GM13977 (cell line): ENCODE measurements at regions not wholly inside any gene's neighbourhood (a gene's known extent, or its start where the extent isn't known, plus 50 kb on each side); places are given as distances from the start of the nearest gene placed in this dataset.

Experiments used
- DNase-seq: peaks from one replicate; pipeline ENCODE4 v3.0.0; 2012; ENCODE audit warnings: low spot score
- in situ Hi-C: fragments of 300-500 bp; cut with MboI; formaldehyde crosslinking; loops from one replicate; pipeline ENCODE4 v1.12.0; 2022; ENCODE audit warnings: low sequenced_read_pairs, low pct_unique_long_range_greater_than_20kb, mixed read lengths, inconsistent platforms; ENCODE audit not compliant: unreplicated experiment
- TF ChIP-seq, protein P1 (sequence below): IDR thresholded peaks from 2 replicates; pipeline ENCODE4 v1.5.1; 2012; ENCODE audit warnings: mild to moderate bottlenecking, control low read depth; ENCODE audit not compliant: insufficient read depth; ENCODE audit errors: extremely low read depth, missing control alignments

DNA sequence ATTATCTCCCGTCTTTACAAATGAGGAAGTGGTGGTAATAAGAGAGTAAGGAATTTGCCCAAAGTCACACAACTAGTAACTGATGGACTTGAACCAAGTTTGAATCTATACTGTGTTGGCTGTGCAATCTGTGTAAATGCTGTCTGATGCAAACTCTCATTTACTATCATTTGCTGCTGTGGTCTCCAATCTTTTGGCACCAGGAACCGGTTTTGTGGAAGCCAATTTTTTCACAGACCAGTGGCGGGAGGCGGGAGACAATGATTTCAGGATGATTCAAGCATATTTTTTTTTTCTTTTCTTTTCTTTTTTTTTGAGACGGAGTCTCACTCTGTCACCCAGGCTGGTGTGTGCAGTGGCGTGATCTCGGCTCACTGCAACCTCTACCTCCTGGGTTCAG lies 450.0 kb upstream of the FZD8 start:
- no peak for DNase-seq
- TF ChIP-seq, protein P1, sequence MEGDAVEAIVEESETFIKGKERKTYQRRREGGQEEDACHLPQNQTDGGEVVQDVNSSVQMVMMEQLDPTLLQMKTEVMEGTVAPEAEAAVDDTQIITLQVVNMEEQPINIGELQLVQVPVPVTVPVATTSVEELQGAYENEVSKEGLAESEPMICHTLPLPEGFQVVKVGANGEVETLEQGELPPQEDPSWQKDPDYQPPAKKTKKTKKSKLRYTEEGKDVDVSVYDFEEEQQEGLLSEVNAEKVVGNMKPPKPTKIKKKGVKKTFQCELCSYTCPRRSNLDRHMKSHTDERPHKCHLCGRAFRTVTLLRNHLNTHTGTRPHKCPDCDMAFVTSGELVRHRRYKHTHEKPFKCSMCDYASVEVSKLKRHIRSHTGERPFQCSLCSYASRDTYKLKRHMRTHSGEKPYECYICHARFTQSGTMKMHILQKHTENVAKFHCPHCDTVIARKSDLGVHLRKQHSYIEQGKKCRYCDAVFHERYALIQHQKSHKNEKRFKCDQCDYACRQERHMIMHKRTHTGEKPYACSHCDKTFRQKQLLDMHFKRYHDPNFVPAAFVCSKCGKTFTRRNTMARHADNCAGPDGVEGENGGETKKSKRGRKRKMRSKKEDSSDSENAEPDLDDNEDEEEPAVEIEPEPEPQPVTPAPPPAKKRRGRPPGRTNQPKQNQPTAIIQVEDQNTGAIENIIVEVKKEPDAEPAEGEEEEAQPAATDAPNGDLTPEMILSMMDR = no peak
- in situ Hi-C loops = no loop called here

DNA sequence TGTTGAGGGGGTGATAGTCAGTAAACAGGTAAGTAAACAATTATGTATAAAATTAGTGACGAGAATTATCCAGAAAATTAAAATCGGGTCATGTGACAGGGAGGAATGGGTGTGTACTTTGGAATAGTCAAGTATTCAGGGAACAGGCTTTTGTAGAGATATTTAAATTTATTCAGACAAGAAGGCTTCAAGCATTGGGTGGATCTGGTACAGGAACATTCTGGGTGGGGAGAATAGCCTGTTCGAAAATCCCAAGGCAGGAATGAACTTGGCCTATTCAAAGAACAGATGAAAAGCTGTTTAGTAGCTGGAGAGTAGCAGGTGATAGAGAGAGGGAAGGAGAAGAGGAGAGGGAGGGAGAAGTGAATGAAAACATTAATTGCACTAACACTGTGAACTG lies 448.9 kb upstream of the FZD8 start:
- DNase-seq = no peak
- in situ Hi-C loops = no loop called here
- TF ChIP-seq, protein P1 = no peak

DNA sequence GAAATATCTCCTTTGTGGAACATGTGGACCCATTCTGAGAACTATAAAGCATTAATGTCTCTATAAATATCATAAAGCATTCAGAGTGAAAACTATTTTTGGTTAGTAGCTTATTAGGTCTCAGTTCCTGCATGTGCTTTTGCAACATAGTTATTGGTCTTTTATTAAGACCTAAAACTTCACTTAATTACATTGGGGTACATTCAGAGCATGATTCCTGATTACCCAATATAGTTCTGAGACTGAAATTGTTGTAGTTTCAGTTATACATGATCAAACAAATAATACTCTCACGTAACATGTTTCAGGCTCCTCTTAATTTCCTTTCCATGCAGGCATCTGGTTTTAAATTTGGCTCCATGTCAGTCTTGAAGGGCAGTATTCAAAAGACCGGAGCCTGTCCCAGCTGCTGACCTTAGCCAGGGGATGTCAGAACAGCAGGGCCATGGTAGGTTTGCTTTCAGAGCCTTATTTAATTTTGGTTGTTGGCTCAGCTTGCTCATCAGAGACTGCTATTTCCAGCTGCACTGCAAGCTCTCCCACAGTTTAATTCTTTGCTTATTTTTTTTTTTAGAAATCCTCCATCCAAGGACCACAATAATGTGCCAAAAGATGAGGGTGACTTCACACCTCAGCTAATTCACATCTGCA lies 447.8 kb upstream of the FZD8 start:
- in situ Hi-C loops = no loop called here
- TF ChIP-seq, protein P1 = no peak
- no peak for DNase-seq

DNA sequence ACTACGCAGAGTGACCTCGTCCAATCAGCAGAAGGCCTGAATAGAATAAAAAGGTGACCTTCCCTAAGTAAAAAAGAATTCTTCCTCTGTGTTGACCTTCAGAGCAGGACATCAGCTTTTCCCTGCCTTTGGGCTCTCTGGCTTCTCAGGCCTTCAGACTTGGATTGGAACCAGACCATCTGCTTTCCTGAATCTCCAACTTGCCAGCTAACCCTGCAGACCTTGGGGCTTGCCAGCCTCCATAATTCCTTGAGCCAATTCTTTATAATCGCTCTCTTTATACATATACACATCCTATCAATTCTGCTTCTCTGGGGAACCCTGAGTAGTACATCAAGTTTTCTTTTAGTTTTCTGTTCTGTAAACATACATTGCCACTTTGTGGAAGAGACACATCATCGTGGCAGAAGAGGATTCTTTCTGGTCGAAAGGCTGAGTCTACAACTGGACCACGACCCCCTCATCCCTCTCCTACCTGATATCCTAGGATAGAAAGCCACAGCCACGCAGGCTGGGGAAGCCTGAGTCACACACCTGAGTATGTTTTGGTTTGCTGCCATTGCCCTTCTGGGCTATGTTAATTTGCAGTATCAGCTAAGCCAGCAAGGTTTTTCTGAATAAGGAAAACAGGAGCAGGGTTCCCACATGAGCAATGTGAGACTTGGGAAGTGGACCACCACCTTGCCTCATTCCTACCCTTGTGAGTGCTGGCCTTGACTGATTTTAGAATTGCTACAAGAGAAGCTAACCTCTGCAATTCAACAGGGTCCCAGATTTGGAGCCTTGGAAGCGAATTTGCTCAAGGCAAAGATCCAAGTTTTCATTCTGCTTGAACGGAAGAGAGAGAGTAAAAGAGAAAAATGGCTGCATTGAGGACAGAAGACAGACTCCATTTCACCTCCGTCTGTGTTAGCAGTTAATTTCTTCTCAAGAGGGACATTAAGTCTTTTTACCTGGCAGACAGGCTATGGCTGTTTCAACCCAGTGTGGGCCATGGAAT lies 445.2 kb upstream of the FZD8 start:
- DNase-seq = no peak
- TF ChIP-seq, protein P1 = no peak
- in situ Hi-C loops = no loop called here

DNA sequence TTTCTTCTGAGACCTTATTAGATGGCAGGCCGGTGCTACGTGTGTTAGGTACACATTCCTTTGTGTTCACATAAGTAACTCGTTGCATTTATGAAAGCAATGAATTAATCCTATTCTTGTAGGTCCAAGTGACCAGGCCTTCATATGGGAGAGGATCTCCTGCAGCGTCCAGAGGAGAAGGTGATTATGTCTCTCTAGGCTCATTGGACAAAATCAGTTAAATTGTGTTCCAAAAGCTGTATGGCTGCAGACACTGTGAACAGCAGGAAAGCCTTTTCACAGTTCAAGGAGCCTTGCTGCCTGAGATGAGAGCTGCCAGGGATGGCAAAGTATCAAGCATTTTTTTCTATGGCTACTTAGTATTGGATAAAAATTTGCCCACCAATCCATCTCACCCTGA lies 433.1 kb upstream of the FZD8 start:
- no peak for DNase-seq
- TF ChIP-seq, protein P1 = no peak
- in situ Hi-C loops = no loop called here

DNA sequence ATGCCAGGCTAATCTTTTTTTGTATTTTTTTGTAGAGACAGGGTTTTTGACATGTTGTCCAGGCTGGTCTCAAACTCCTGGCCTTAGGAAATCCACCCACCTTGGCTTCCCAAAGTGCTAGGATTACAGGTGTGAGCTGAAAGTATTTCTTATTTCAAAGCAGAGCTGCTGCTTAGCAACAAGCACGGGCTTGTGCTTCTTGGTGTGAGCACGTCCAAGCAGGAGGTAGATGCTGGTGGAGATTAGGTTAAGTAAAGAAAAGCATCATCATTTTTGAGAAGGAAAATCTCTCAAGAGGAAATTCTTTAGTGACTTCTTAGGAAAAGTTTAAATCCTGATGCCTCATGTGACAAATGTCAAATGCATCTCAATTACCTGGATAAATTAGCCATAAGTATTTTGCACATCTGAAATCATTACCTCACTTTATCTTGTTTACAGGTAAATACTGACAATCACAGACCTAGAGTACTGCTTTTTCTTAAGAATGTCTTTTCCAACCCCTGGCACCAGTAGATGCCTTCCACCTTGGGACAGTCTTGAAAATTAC lies 431.8 kb upstream of the FZD8 start:
- no peak for DNase-seq
- in situ Hi-C loops = no loop called here
- TF ChIP-seq, protein P1 = no peak
